ENCODE measurements at regions not wholly inside any gene's neighbourhood (a gene's known extent, or its start where the extent isn't known, plus 50 kb on each side); places are given as distances from the start of the nearest gene placed in this dataset.

- no peak for TF ChIP-seq ATF3 (IDR thresholded peaks at IDR 0.05; ENCODE audit: borderline replicate concordance, extremely low read depth, low read depth, low read length)
- no peak for TF ChIP-seq IKZF2 (IDR thresholded peaks at IDR 0.05)
Measured at GRCh38 chr10:9636216-9636615, 1381.5 kb upstream of the CELF2 start.
